GM23338 (cell line): ENCODE measurements at regions not wholly inside any gene's neighbourhood (a gene's known extent, or its start where the extent isn't known, plus 50 kb on each side); places are given as distances from the start of the nearest gene placed in this dataset.

Experiments used
- ATAC-seq: fragments of 200-7000 bp; cut with Tn5 transposase; 3 replicates; pipeline ENCODE4 v1.9.1; 2020
- DNase-seq: peaks from one replicate; pipeline ENCODE4 v3.0.0-alpha.2; 2015; ENCODE audit warnings: low spot score
- H2AFZ ChIP-seq: fragments of 200-600 bp; sonication (generic); 2 replicates; pipeline ENCODE4 v1.8.0; 2016; ENCODE audit warnings: antibody characterized with exemption, mild to moderate bottlenecking, moderate library complexity
- H3F3A ChIP-seq: fragments of 200-600 bp; sonication (generic); replicated peaks from 2 replicates; pipeline ENCODE4 v1.8.0; 2017; ENCODE audit warnings: antibody characterized with exemption, mixed run types, low read depth
- H3K27ac ChIP-seq: fragments of 200-600 bp; sonication (generic); 2 replicates; pipeline ENCODE4 v1.6.1; 2016; ENCODE audit warnings: low read depth
- H3K27me3 ChIP-seq: fragments of 200-600 bp; sonication (generic); 2 replicates; pipeline ENCODE4 v1.8.0; 2016; ENCODE audit warnings: mild to moderate bottlenecking, mixed run types, moderate library complexity; ENCODE audit not compliant: insufficient read depth
- H3K36me3 ChIP-seq: fragments of 200-600 bp; sonication (generic); 2 replicates; pipeline ENCODE4 v1.8.0; 2016; ENCODE audit warnings: mild to moderate bottlenecking; ENCODE audit not compliant: insufficient read depth
- H3K4me1 ChIP-seq: fragments of 200-600 bp; sonication (generic); 2 replicates; pipeline ENCODE4 v1.8.0; 2016; ENCODE audit warnings: mild to moderate bottlenecking, moderate library complexity; ENCODE audit not compliant: insufficient read depth
- H3K4me2 ChIP-seq: fragments of 200-600 bp; sonication (generic); 2 replicates; pipeline ENCODE4 v1.7.1; 2017; ENCODE audit warnings: mixed run types
- H3K4me3 ChIP-seq: fragments of 200-600 bp; sonication (generic); 2 replicates; pipeline ENCODE4 v1.6.1; 2016; ENCODE audit warnings: mixed run types
- H3K79me2 ChIP-seq: fragments of 200-600 bp; sonication (generic); replicated peaks from 2 replicates; pipeline ENCODE4 v1.8.0; 2017; ENCODE audit warnings: mild to moderate bottlenecking; ENCODE audit not compliant: insufficient read depth
- H3K9me2 ChIP-seq: fragments of 200-600 bp; sonication (generic); 2 replicates; pipeline ENCODE4 v1.8.0; 2017; ENCODE audit not compliant: insufficient read depth
- H4K20me1 ChIP-seq: fragments of 200-600 bp; sonication (generic); replicated peaks from 2 replicates; pipeline ENCODE4 v1.8.0; 2017; ENCODE audit warnings: mild to moderate bottlenecking; ENCODE audit not compliant: insufficient read depth
- H3K27ac Mint-ChIP-seq: 2 replicates; pipeline ENCODE4 v1.8.0; 2020; ENCODE audit warnings: inconsistent platforms, mild to moderate bottlenecking, moderate library complexity, mixed read lengths
- H3K27me3 Mint-ChIP-seq: 3 replicates; pipeline ENCODE4 v1.8.0; 2022; ENCODE audit warnings: low read depth, mild to moderate bottlenecking, moderate library complexity, mixed read lengths, inconsistent platforms; ENCODE audit not compliant: insufficient read depth, poor library complexity
- H3K36me3 Mint-ChIP-seq: 3 replicates; pipeline ENCODE4 v1.8.0; 2021; ENCODE audit warnings: low read depth, mild to moderate bottlenecking, inconsistent platforms, moderate library complexity, mixed read lengths
- H3K4me1 Mint-ChIP-seq: 3 replicates; pipeline ENCODE4 v1.8.0; 2020; ENCODE audit warnings: mild to moderate bottlenecking, inconsistent platforms, mixed read lengths
- H3K4me3 Mint-ChIP-seq: 3 replicates; pipeline ENCODE4 v1.8.0; 2021; ENCODE audit warnings: moderate library complexity, mild to moderate bottlenecking, inconsistent platforms, mixed read lengths
- H3K9me3 Mint-ChIP-seq: 3 replicates; pipeline ENCODE4 v1.8.0; 2020; ENCODE audit warnings: moderate library complexity, mild to moderate bottlenecking, inconsistent platforms, mixed read lengths
- CREB1 ChIP-seq: fragments of 250-450 bp; sonication (Bioruptor Pico); IDR thresholded peaks from 2 replicates; pipeline ENCODE4 v1.5.0; 2020; ENCODE audit warnings: low read depth, mild to moderate bottlenecking, moderate library complexity
- EZH2 ChIP-seq: fragments of 200-600 bp; sonication (generic); IDR thresholded peaks from one replicate; pipeline ENCODE4 v1.8.0; 2017; ENCODE audit warnings: antibody characterized with exemption, mild to moderate bottlenecking, low read depth; ENCODE audit not compliant: unreplicated experiment
- EZH2phosphoT487 ChIP-seq: fragments of 200-600 bp; sonication (generic); IDR thresholded peaks from one replicate; pipeline ENCODE4 v1.8.1; 2018; ENCODE audit warnings: antibody characterized with exemption; ENCODE audit not compliant: unreplicated experiment
- JUNB ChIP-seq: IDR thresholded peaks from one replicate; pipeline ENCODE4 v1.6.1; 2016; ENCODE audit warnings: antibody characterized with exemption; ENCODE audit not compliant: unreplicated experiment
- POLR2AphosphoS5 ChIP-seq: IDR thresholded peaks from 2 replicates; pipeline ENCODE4 v1.6.1; 2016; ENCODE audit warnings: antibody characterized with exemption, low read depth
- STAT1 ChIP-seq: IDR thresholded peaks from one replicate; pipeline ENCODE4 v1.6.1; 2016; ENCODE audit warnings: antibody characterized with exemption; ENCODE audit not compliant: unreplicated experiment
- ZNF114 ChIP-seq: fragments of 250-450 bp; sonication (Bioruptor Pico); IDR thresholded peaks from 2 replicates; pipeline ENCODE4 v1.5.0; 2020; ENCODE audit warnings: mild to moderate bottlenecking, moderate library complexity
- ZNF331 ChIP-seq: fragments of 250-450 bp; sonication (Bioruptor Pico); IDR thresholded peaks from 2 replicates; pipeline ENCODE4 v1.5.0; 2020; ENCODE audit warnings: low read depth, mild to moderate bottlenecking, moderate library complexity
- TF ChIP-seq, protein P1 (sequence below), 2 experiments: fragments of 200-600 bp in 1 of 2; sonication (generic) in 1 of 2; conservative IDR thresholded peaks; 2 replicates each; pipeline versions ENCODE4 v1.5.1 to v1.6.1; 2016 to 2017; ENCODE audit warnings: antibody characterized with exemption in 2 of 2, low read depth in 2 of 2, mild to moderate bottlenecking in 2 of 2, moderate library complexity in 1 of 2
- TF ChIP-seq, protein P2 (sequence below): IDR thresholded peaks from 2 replicates; pipeline ENCODE4 v1.6.1; 2016; ENCODE audit warnings: antibody characterized with exemption
- TF ChIP-seq, protein P3 (sequence below): IDR thresholded peaks from one replicate; pipeline ENCODE4 v1.6.1; 2018; ENCODE audit warnings: antibody characterized with exemption; ENCODE audit not compliant: unreplicated experiment

DNA sequence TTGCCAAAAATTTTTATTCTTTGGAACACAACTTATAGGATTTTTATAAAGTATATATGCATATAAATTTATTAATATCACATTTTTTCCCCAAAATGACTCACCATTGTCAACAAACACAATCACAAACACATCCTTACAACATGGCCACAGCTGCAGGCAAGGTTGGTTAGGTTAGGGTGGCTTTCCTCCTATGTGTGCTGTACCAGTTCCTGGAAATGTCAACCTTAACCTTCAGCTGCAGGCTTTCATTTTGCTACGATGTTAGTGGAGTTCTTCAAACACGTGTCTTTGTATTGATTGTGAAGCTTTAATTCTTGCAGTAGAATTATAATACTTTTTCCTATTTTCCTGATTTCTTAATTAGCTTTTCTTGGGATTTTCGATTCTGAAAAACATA, 185.8 kb downstream of the PTEN start (continued):
- TF ChIP-seq, protein P1, sequence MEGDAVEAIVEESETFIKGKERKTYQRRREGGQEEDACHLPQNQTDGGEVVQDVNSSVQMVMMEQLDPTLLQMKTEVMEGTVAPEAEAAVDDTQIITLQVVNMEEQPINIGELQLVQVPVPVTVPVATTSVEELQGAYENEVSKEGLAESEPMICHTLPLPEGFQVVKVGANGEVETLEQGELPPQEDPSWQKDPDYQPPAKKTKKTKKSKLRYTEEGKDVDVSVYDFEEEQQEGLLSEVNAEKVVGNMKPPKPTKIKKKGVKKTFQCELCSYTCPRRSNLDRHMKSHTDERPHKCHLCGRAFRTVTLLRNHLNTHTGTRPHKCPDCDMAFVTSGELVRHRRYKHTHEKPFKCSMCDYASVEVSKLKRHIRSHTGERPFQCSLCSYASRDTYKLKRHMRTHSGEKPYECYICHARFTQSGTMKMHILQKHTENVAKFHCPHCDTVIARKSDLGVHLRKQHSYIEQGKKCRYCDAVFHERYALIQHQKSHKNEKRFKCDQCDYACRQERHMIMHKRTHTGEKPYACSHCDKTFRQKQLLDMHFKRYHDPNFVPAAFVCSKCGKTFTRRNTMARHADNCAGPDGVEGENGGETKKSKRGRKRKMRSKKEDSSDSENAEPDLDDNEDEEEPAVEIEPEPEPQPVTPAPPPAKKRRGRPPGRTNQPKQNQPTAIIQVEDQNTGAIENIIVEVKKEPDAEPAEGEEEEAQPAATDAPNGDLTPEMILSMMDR (conservative IDR thresholded peaks at IDR 0.05; ENCODE audit: low read depth in 2 of 2): no peak
- TF ChIP-seq, protein P2, sequence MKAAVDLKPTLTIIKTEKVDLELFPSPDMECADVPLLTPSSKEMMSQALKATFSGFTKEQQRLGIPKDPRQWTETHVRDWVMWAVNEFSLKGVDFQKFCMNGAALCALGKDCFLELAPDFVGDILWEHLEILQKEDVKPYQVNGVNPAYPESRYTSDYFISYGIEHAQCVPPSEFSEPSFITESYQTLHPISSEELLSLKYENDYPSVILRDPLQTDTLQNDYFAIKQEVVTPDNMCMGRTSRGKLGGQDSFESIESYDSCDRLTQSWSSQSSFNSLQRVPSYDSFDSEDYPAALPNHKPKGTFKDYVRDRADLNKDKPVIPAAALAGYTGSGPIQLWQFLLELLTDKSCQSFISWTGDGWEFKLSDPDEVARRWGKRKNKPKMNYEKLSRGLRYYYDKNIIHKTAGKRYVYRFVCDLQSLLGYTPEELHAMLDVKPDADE: no peak
- TF ChIP-seq STAT1 (no peak), EZH2phosphoT487 (no peak), CREB1 (no peak), ZNF114 (CRISPR knock-in tag) (no peak), EZH2 (no peak), ZNF331 (CRISPR knock-in tag) (no peak), JUNB (no peak), POLR2AphosphoS5 (no peak)
- TF ChIP-seq, protein P3, sequence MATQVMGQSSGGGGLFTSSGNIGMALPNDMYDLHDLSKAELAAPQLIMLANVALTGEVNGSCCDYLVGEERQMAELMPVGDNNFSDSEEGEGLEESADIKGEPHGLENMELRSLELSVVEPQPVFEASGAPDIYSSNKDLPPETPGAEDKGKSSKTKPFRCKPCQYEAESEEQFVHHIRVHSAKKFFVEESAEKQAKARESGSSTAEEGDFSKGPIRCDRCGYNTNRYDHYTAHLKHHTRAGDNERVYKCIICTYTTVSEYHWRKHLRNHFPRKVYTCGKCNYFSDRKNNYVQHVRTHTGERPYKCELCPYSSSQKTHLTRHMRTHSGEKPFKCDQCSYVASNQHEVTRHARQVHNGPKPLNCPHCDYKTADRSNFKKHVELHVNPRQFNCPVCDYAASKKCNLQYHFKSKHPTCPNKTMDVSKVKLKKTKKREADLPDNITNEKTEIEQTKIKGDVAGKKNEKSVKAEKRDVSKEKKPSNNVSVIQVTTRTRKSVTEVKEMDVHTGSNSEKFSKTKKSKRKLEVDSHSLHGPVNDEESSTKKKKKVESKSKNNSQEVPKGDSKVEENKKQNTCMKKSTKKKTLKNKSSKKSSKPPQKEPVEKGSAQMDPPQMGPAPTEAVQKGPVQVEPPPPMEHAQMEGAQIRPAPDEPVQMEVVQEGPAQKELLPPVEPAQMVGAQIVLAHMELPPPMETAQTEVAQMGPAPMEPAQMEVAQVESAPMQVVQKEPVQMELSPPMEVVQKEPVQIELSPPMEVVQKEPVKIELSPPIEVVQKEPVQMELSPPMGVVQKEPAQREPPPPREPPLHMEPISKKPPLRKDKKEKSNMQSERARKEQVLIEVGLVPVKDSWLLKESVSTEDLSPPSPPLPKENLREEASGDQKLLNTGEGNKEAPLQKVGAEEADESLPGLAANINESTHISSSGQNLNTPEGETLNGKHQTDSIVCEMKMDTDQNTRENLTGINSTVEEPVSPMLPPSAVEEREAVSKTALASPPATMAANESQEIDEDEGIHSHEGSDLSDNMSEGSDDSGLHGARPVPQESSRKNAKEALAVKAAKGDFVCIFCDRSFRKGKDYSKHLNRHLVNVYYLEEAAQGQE: no peak

DNA sequence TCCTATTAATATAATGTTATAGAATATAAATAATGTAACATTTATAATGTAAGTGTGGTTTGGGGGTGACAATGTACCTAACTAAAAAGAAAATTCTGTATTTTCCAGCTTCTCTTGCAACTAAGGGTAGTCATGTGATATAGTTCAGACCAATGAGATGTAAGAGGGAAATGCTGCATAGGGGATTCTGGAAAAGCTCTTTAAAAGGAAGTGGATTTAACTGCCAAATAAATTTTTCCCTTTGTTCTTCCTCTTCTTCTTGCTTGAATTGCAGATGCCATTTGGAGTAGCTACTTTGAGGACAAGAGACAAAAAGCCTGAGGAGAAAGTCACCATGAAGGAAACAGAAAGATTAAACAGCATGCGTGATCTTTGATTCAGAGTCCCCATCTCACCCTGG, 194.3 kb downstream of the PTEN start:
- Mint-ChIP-seq H3K4me3 (no peak overlapping the region), H3K27me3 (no peaks in the 10 kb centered on the region), H3K9me3 (no peaks in the 10 kb centered on the region), H3K36me3 (no peaks in the 10 kb centered on the region), H3K4me1 (0 out of 3 replicates have a peak, but pooled peaks cover 4% of the 10 kb centered on the region), H3K27ac (no peak overlapping the region)
- no peaks in the 10 kb centered on the region for H3K79me2 ChIP-seq
- H3K4me1 ChIP-seq: peaks cover 3% of the 10 kb centered on the region; the same call in 1 of the 2 replicates
- peaks cover 19% of the 10 kb centered on the region; the same call in 1 of the 2 replicates for H3K9me2 ChIP-seq
- H3K4me2 ChIP-seq: no peak overlapping the region
- no peaks in the 10 kb centered on the region for H3F3A ChIP-seq
- no peaks in the 10 kb centered on the region for H4K20me1 ChIP-seq
- no peaks in the 10 kb centered on the region for H3K27me3 ChIP-seq
- H3K4me3 ChIP-seq: no peak overlapping the region
- H3K36me3 ChIP-seq: no peaks in the 10 kb centered on the region
- H3K27ac ChIP-seq: no peak overlapping the region
- DNase-seq (no peak), ATAC-seq (no peak)
- no peak overlapping the region for H2AFZ ChIP-seq
- no peak for TF ChIP-seq EZH2phosphoT487
- TF ChIP-seq, protein P1 (conservative IDR thresholded peaks at IDR 0.05; ENCODE audit: low read depth in 2 of 2): no peak
- TF ChIP-seq ZNF331 (CRISPR knock-in tag): no peak
